ENCODE measurements at regions not wholly inside any gene's neighbourhood (a gene's known extent, or its start where the extent isn't known, plus 50 kb on each side); places are given as distances from the start of the nearest gene placed in this dataset.

- Histone ChIP-seq H3K36me3 (replicated peaks in 1 of 2; ENCODE audit: insufficient read depth in 1 of 2, low read depth in 2 of 2) (no peaks in the 10 kb centered on the region), H3K4me3 (no peak overlapping the region), H3K27ac (no peak overlapping the region), H3K27me3 (no peaks in the 10 kb centered on the region), H3K4me1 (peaks cover 12% of the 10 kb centered on the region), H3K9me3 (no peaks in the 10 kb centered on the region)
- ATAC-seq (no peak), DNase-seq (no peak)
- WGBS, 2 donors = 64 to 74% methylated on average over 5 of the region's 5 CpGs
- TF ChIP-seq CTCF (IDR thresholded peaks at IDR 0.05) (no peak), POLR2A (IDR thresholded peaks at IDR 0.05) (no peak)
- intact Hi-C loops (cut with DNase I) = no loop called here
Observed at GRCh38 chr14:28879573-28879996, 113.0 kb downstream of the FOXG1 start.

GRCh38 chr14:28886940-28887339 is 120.4 kb downstream of the FOXG1 start:
- no peaks in the 10 kb centered on the region for H3K4me1 ChIP-seq
- DNase-seq (no peak), ATAC-seq (no peak)
- intact Hi-C loops (cut with DNase I) = no loop called here
- H3K27me3 ChIP-seq = no peaks in the 10 kb centered on the region
- TF ChIP-seq CTCF (IDR thresholded peaks at IDR 0.05) = no peak
- no peak for TF ChIP-seq POLR2A (IDR thresholded peaks at IDR 0.05)
- no peak overlapping the region for H3K27ac ChIP-seq
- no peak overlapping the region for H3K4me3 ChIP-seq
- no peaks in the 10 kb centered on the region for H3K9me3 ChIP-seq
- WGBS, 2 donors = 64 to 66% methylated on average over 5 of the region's 5 CpGs
- no peaks in the 10 kb centered on the region for H3K36me3 ChIP-seq (replicated peaks in 1 of 2; ENCODE audit: insufficient read depth in 1 of 2, low read depth in 2 of 2)

DNA sequence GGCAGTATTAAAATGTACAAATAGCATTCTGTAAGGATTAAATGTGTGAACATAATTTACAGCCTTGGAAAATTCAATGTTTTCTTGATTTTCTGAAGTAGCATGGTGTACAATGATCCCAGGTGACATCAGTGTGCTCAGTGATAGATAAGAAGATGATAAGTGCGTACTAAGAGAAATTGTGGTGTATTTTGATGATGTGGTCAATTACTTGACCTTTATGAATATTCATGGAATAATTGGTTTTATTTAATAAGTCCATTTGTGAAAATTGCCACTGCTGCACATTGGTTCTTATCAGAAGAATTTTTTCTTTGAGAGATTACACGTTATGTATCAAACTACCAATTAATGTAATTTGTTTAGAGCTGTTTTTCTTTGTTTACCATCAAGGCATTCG is 128.8 kb downstream of the FOXG1 start:
- intact Hi-C loops (cut with DNase I) = no loop called here
- Histone ChIP-seq H3K27ac (no peak overlapping the region), H3K27me3 (no peaks in the 10 kb centered on the region), H3K4me1 (no peaks in the 10 kb centered on the region), H3K4me3 (no peak overlapping the region), H3K36me3 (replicated peaks in 1 of 2; ENCODE audit: insufficient read depth in 1 of 2, low read depth in 2 of 2) (no peaks in the 10 kb centered on the region), H3K9me3 (no peaks in the 10 kb centered on the region)
- no peak for ATAC-seq
- no peak for DNase-seq
- no peak for TF ChIP-seq CTCF (IDR thresholded peaks at IDR 0.05)
- no peak for TF ChIP-seq POLR2A (IDR thresholded peaks at IDR 0.05)
- WGBS, 2 donors = 45 to 58% methylated on average over 3 of the region's 3 CpGs

DNA sequence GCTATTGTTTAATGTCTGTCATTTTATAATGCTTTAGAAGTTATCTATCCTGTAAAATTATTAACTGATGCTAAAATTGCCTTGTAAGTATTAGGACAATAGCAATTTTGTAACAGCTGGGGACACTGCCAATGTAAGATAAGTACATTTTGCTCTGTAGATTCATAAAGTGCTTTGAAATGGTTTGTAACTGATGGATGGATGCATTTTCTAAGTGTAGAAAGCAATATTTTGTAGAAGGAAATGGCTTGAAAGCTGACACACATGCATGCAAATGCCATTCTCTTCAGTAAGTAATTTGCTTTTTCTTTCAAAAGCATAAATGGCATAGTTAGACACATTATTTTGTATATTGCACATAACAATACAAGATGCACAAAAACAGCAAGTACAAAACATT is 129.8 kb downstream of the FOXG1 start:
- ATAC-seq (no peak), DNase-seq (no peak)
- Histone ChIP-seq H3K36me3 (replicated peaks in 1 of 2; ENCODE audit: insufficient read depth in 1 of 2, low read depth in 2 of 2) (no peaks in the 10 kb centered on the region), H3K9me3 (no peaks in the 10 kb centered on the region), H3K4me1 (no peaks in the 10 kb centered on the region), H3K4me3 (no peak overlapping the region), H3K27ac (no peak overlapping the region), H3K27me3 (no peaks in the 10 kb centered on the region)
- intact Hi-C loops (cut with DNase I) = no loop called here
- TF ChIP-seq CTCF (IDR thresholded peaks at IDR 0.05) (no peak), POLR2A (IDR thresholded peaks at IDR 0.05) (no peak)

DNA sequence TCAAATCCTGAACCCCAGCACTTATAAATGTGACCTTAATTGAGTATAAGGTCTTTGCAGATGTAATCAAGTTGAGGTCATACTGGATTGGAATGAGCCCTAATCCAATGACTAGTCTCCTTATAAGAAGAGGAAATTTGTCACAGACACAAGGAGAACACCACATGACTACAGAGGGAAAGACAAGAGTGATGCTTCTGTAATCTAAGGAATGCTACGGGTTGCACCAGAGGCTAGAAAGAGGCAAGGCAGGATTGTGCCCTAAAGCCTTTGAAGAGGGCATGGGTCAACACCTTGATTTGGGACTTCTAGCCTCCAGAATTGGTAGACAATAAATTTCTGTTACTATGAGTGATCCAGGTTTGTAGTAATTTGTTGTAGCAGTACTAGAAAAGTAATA is 135.0 kb downstream of the FOXG1 start:
- no peak overlapping the region for H3K27ac ChIP-seq
- ATAC-seq = no peak
- H3K27me3 ChIP-seq = no peaks in the 10 kb centered on the region
- no peak overlapping the region for H3K4me3 ChIP-seq
- 47 to 68% methylated on average over 1 of the region's 1 CpG for WGBS, 2 donors
- no peaks in the 10 kb centered on the region for H3K36me3 ChIP-seq (replicated peaks in 1 of 2; ENCODE audit: insufficient read depth in 1 of 2, low read depth in 2 of 2)
- H3K9me3 ChIP-seq = no peaks in the 10 kb centered on the region
- TF ChIP-seq CTCF (IDR thresholded peaks at IDR 0.05) (no peak), POLR2A (IDR thresholded peaks at IDR 0.05) (no peak)
- no peak for DNase-seq
- intact Hi-C loops (cut with DNase I) = no loop called here
- no peaks in the 10 kb centered on the region for H3K4me1 ChIP-seq
